GM18511 (cell line): ENCODE measurements at regions not wholly inside any gene's neighbourhood (a gene's known extent, or its start where the extent isn't known, plus 50 kb on each side); places are given as distances from the start of the nearest gene placed in this dataset.

ENCODE experiments used
- ATAC-seq: cut with Tn5 transposase; IDR thresholded peaks from one replicate; pipeline ENCODE4 v1.9.1; 2021; ENCODE audit warnings: mild to moderate bottlenecking, moderate library complexity; ENCODE audit not compliant: unreplicated experiment

DNA sequence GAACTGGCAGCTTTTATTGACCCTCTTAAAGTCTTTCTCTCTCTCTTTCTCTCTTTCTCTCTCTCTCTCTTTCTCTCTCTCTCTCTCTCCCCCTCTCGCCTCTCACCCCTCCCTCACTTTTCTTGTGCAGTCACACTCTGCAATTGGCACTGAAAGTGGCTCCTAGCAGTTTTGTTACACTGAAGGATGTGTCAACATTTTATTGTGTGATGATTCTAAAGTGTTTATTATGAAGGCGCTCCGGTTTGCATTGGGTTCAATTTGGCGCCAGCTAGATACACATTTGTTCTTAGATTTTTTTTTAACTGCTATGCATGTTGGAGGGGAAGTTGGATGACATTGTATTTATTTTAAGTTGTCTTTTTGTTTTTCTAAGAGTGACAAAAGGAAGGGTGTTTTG, 64.0 kb upstream of the CHRM3 start:
- ATAC-seq: no peak

DNA sequence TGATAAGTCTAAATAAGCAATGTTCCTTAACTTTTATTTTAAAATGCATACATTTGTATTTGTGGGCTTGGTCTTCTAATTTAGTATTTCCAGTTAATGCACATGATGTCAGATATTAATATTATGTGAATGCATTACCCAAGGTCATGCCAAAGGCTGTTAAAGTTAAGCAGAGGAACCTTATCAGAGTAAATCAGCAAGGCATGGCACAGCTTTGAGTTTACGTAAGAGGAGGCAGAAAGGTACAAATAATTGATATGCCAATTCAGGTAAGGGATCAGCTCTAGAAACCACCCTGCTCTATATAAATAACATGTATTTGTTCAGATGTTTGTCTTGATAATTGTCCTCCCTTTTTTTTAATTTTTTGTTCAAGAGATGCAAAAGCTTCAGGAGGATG, 64.5 kb upstream of the CHRM3 start:
- ATAC-seq: no peak

GRCh38 chr1:239317948-239318347, 68.4 kb upstream of the CHRM3 start:
- no peak for ATAC-seq

DNA sequence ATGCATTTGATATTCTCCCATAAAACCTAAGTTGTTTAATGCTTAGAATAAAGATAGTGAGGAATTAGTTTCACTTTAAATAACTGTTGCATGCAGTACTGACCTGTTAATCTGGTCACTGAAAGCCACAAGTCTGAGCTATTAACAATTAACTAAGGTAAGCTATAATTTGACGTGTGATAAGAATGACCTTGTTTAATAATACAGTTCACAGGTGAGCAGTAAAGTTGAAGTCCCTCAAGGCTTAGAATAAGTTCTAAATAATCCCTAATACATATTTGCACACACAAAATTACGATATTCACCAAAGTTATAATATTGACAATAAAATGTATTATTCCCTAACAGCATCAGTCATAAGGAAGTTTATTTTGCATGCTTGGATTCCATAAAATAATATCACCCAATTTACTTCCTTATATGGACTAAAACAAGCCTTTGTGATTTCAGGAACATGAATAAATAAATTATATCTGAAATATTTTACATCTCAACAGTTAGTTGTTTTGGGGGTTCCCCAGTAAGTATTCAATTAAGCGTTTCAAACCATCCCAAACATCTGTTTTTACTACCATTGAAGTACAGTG, 70.6 kb upstream of the CHRM3 start:
- no peak for ATAC-seq

DNA sequence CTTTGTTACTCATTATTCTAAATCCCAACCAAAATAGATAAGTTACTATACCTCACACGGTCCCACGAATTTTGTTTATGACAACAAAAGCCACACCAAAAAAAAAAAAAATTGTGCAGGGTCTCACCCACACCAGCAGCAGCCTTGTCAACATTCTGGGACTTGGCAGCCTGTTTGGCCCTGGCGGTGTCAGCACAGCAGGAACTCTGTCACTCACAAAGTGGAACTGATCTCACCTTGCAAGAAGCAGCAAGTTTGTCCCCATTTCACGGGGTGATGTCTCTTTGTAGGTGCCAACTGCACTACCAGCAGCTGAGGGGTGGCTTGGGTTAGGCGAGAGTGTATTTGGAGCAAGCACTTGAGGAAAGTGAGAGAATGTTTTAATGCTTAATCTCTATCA, 75.0 kb upstream of the CHRM3 start:
- no peak for ATAC-seq

- no peak for ATAC-seq
These were observed 77.6 kb upstream of the CHRM3 start for GRCh38 chr1:239308701-239309333.

- no peak for ATAC-seq
These were observed 78.5 kb upstream of the CHRM3 start for GRCh38 chr1:239307886-239308285.

- ATAC-seq: no peak
These were observed 79.9 kb upstream of the CHRM3 start for GRCh38 chr1:239306426-239306825.

DNA sequence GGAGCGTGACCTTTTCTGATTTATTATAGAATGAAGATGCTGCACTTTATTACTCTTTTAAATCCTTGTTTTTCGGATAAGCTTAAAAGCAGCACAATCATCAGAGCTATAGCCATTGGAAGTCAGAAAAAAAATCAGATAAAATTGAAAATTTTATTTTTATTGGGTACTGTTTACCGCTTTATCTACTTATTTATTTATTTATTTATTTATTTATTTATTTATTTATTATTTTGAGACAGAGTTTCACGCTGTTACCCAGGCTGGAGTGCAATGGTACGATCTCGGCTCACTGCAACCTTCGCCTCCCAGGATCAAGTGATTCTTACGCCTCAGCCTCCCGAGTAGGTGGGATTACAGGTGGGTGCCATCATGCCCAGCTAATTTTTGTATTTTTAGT, 83.1 kb upstream of the CHRM3 start:
- no peak for ATAC-seq

GRCh38 chr1:239302696-239303095, 83.7 kb upstream of the CHRM3 start:
- ATAC-seq: no peak

DNA sequence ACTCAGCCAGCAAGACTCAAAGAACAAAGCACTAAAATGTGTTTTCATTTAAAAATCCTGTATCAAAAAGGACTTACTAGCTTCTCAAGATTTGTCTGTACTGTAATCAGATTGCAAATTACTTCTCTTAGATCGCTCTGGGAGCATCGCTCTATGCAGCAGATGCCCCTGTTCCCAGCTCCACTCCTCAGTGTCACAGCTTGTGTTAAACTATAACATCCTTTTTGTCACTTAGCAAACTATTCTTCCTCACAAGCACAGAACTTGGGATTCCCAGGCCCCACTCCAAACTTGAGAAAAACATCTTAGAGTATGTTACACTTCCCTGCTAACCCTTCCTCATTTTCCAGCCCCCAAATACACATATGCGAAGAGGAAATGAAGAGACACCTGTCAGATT, 85.1 kb upstream of the CHRM3 start:
- no peak for ATAC-seq

GRCh38 chr1:239297910-239298309, 88.5 kb upstream of the CHRM3 start:
- ATAC-seq: no peak

DNA sequence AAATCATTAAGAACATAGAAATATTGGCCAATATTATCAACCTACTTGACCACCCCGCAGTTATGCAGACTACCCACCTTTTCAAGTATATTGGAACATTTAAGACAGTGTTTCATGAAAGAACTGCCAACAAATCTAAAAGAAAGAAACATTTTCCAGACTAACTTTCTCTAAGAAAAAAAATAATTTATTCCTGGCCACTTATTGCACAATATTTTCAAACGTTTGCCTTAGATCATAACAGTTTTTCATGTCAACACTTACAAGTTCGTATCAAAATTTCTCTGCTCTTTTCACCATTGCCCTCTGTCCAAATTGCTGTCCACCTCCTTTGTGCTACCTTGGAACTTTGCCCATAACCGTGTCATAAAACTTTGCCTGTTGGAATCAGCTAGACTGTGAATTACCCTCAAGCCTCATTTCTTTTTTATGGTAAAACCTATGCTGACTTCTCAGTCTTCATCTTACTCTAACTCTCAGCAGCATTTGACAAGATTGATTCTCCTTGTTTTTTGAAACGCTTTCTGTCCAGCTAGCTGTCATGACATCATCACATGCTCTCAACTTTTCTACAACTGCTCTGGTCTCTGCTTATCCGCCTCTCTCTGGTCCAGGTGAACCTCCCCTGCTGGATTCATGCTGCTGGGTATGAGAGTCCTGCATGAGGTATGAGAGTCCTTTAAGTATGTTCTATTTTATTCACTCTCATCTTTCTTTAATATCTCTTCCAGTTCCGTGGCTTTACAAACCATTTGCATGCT, 92.8 kb upstream of the CHRM3 start:
- no peak for ATAC-seq

- ATAC-seq: no peak
These were observed 97.4 kb upstream of the CHRM3 start for GRCh38 chr1:239288820-239289554.

- no peak for ATAC-seq
These were observed 99.1 kb upstream of the CHRM3 start for GRCh38 chr1:239287296-239287695.

GRCh38 chr1:239283216-239283615, 103.2 kb upstream of the CHRM3 start:
- ATAC-seq: no peak

GRCh38 chr1:239282411-239282810, 104.0 kb upstream of the CHRM3 start:
- no peak for ATAC-seq

DNA sequence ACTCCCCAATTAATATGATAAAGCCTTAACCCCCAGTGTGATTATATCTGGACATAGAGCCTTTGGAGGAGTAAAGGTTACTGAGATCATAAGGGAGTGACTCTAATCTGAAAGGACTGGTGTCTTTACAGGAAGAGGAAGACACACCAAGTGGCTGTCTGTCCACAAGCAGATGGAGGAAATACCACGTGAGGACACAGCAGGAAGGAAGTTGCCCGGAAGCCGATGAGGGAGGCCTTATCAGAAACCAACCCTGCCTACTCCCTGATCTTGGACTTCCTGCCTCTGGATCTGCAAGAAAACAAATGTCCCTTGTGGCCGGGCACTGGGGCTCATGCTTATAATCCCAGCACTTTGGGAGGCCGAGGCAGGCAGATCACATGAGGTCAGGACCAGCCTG, 110.3 kb upstream of the CHRM3 start:
- no peak for ATAC-seq

DNA sequence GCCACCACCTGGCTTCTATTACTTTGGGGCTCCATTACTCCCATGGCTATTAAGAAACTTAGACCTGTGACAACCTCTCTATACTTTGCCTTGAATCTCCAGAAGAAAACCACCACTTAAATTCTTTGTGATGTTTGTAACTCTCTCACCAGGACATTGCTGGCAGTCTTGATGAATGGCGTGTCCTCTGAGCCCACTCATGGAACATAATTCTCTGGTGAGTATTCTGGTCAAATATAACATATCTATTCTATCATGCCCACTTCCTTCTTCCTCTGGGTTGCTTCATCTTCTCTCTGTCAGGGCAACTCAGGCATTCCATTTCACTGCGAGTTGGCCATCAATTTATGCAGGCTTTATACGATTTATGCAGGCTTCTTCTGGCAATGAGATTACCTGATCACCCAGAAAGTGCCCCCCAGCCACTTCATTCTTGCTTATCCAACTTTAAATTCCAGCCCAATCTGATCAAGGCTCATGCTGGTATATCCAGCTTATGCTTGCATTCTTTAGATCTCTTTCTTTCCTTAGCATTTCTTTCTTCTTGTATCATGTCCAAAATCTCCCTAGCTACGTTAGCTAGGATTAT, 112.0 kb upstream of the CHRM3 start:
- no peak for ATAC-seq

- no peak for ATAC-seq
These were observed 115.9 kb upstream of the CHRM3 start for GRCh38 chr1:239270509-239270908.

DNA sequence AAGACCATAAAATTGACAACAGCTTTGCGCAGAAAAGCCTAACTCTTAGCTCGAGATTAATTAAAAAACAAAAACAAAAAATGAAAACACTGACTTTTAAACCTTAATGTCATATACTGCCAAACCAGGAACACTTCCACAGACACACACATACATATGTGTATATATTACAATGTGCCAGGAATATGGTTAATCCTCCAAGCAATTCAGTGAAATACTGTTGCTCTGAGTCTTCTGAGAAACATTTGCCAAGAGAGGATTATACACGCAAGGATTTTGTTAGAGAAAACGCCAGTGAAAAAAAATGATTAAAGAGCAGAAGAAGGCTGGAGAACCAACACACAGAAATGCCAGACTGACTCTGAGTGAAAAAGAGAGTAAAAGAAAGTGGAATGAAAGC, 116.7 kb upstream of the CHRM3 start:
- no peak for ATAC-seq
